HS-5 (cell line): ENCODE measurements at regions not wholly inside any gene's neighbourhood (a gene's known extent, or its start where the extent isn't known, plus 50 kb on each side); places are given as distances from the start of the nearest gene placed in this dataset.
"Not testable (repeated sequence)": the region's sequence is repeated elsewhere in the genome, so short reads cannot be mapped to it uniquely, and the experiment has no call there.

Source experiments
- DNase-seq: peaks from one replicate; pipeline ENCODE4 v3.0.0-alpha.2; 2012; ENCODE audit warnings: low read depth

DNA sequence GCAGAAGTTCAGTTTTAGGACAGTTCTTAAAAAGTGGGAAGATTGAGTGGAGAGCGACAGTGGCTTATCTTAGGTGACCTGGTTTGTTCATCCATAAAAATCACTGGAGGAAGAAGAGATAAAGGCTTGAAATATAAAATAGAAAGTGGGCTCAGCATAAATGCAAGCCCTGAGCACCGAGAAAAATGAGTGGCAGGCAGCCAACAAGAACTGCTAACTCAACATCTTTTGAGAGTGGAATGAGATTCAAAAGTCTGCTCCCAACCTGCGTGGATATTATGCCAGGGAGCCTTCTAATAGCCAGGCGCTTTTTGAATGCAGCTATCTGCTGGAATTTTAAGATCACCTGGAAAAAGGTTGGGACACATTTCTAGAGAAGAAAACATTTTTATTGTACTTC lies 666.5 kb downstream of the FLRT2 start:
- DNase-seq: no peak

- DNase-seq: no peak
These were observed 663.8 kb downstream of the FLRT2 start for GRCh38 chr14:86193756-86194155.

GRCh38 chr14:86179980-86180379 lies 650.0 kb downstream of the FLRT2 start:
- no peak for DNase-seq

DNA sequence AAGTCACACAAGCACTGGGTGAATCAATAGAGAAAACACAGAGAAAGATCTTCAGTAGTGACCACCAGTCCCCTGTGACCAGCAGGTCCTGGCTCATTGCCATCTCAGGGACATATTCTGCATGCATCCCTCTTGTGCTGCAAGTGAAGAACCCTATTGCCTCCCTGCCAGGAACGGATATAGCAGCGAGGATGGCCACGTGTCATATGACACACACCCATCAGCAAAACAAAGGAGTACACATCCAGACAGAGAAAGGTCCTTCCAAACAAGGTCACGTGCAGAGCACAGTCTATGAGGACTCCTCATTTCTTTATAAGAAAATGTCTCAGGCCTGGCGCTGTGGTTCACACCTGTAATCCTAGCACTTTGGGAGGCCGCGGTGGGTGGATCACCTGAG lies 638.4 kb downstream of the FLRT2 start:
- DNase-seq: no peak

DNA sequence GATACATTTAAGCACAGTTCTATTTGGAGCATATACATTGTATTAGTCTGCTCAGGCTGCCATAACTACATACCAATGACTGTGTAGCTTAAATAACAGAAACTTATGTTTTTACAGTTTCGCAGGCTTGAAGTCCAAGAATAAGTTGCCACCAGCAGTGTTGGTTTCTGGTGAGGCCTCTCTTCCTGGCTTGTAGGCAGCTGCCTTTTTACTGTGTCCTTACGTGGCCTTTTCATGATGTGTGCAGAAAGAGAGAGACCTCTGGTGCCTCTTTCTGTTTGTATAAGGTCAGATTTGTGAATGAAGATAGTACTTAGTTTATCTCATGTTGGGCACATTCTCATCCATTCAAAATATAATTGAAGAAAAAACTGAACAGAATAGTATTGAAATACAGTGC lies 636.6 kb downstream of the FLRT2 start:
- DNase-seq: no peak

- no peak for DNase-seq
These were observed 623.5 kb downstream of the FLRT2 start for GRCh38 chr14:86153480-86153879.

DNA sequence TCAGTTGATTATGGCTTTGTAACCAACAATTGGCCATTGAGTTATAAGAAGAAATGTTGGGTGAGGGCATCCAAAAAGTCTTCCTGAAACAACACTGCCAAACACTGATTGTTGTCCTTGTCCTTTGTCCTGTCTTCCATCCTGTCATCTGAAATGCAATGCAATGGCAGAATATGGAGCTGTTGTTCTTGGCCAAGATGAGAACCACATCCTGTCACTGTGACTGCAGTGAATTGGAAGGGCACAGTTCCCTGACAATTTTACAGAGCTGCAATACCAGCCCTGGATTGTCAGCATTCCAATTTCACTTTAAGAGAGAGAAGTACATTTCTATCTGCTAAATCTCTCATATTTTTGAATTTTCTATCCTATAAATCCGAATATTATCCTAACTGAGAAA lies 613.3 kb downstream of the FLRT2 start:
- DNase-seq: no peak

- no peak for DNase-seq
These were observed 612.0 kb downstream of the FLRT2 start for GRCh38 chr14:86141966-86142365.

- no peak for DNase-seq
These were observed 599.5 kb downstream of the FLRT2 start for GRCh38 chr14:86129426-86129825.

DNA sequence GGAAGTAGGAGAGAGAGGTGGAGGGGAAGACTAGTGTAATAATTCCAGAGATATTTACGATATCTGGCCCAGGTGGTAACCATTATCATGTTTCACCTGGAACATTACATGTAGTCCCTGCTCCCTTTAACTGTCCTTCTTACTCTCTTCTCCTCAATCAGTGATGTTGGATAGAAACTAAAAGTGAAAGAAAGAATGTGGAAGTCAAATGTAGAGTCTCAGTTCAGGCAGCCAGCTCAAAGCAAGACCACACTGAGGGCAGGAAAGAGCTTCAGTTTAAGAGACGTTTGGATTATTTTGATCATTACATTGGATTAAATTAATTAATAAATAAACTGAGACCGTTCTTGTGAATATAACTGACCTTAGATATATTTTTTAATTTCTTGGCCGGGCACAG lies 594.4 kb downstream of the FLRT2 start:
- no peak for DNase-seq

DNA sequence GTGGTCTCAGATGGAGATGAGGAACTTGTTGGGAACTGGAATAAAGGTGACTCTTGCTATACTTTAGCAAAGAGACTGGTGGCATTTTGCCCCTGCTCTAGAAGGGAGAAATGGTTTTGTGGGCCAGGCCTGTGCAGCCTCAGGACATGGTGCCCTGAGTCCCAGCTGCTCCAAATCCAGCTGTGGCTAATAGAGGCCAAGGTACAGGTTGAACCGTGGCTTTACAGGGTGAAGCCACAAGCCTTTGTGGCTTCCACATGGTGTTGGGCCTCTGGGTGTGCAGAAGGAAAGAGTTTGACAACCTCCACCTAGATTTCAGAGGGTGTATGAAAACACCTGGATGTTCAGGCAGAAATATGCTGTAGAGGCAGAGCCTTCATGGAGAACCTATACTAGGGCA lies 586.0 kb downstream of the FLRT2 start:
- DNase-seq: no peak

DNA sequence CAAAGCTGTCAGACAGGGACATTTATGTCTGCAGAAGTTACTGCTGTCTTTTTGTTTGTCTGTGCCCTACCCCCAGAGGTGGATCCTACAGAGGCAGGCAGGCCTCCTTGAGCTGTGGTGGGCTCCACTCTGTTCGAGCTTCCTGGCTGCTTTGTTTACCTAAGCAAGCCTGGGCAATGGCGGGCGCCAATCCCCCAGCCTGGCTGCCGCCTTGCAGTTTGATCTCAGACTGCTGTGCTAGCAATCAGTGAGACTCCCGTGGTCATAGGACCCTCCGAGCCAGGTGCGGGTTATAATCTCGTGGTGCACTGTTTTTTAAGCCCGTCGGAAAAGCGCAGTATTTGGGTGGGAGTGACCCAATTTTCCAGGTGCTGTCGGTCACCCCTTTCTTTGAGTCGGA lies 580.9 kb downstream of the FLRT2 start:
- DNase-seq: not testable (repeated sequence)

DNA sequence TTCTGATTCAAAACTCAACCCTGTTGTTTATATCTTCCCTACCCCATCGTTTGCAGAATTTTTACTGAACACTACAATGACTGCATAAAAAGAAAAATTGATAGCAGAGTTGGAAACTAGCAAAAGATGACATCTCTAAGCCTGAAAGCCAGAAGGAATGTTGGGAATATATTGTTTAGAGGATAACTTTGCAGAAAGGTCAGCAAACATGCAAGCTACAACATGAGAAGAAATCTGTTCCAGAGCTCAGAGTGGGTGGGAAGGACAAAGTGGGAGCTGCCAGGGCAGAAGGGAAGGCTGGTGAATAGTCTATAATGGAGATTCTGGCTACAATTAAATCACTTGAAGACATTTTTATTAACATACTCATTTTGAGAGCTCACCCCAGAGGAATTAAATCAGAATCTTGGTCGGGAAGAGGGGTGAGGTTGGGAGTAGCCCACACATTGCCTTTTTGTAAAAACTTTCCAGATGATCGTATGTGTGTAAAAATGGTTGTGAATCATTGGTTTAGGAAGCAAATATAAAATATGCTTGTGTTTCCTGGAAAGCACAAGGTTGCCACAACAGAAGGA lies 574.8 kb downstream of the FLRT2 start:
- DNase-seq: no peak

DNA sequence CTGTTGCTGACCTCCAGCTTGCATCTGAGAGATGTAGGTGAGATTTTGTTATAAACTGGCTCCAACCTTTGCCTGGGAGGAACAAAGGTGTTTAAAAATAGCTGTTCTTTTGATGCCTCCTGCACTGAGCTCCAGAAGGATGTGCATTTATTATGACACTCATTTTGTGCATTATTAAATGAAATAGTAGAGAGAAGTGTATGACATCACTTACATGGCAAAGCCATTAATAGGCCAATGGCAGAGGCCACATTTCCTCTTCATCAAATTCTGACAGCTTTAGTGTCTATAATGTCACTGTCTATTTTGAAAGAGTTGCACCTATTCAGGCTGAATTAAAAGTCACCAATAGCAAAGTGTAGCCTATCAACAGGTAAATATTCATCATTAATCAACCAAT lies 564.6 kb downstream of the FLRT2 start:
- no peak for DNase-seq

GRCh38 chr14:86091811-86092210 lies 561.9 kb downstream of the FLRT2 start:
- DNase-seq: no peak

DNA sequence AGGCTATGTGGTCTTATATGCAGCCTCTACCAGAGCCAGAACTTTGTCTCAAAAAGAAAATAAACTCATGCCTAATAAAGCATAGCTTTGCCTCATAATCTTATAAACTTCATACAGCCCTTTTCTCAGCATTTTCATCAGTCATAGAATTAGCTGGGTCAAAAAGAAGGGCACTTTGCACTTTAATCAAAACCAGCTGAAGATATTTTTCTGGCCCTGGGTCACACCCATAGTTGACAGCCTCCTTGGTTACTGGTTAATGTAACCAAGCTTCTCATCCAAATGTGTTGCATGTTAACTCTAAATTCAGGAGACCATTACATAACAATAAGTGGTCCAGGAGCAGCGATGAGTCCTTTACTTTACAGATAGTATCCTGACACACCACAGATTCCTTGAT lies 558.2 kb downstream of the FLRT2 start:
- no peak for DNase-seq

GRCh38 chr14:86087377-86087776 lies 557.4 kb downstream of the FLRT2 start:
- no peak for DNase-seq

- DNase-seq: no peak
These were observed 557.0 kb downstream of the FLRT2 start for GRCh38 chr14:86086962-86087361.

DNA sequence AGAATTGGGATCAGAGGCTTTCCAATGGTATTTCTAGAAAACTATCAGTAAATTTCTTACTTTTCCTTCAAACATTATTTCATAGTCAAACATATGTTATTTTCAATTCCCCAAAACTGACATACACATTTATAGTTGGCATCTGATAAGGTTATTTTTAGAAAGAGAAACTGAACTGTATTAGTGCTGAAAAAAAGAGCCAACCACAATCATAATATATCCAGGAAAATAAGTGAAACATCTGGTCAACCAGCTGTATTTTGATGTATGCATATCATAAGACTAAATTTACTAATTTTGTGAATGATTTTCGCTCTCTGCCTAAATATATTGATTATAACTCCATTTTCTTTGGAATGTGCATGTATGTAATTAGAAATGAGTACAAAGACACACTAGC lies 554.2 kb downstream of the FLRT2 start:
- DNase-seq: no peak

DNA sequence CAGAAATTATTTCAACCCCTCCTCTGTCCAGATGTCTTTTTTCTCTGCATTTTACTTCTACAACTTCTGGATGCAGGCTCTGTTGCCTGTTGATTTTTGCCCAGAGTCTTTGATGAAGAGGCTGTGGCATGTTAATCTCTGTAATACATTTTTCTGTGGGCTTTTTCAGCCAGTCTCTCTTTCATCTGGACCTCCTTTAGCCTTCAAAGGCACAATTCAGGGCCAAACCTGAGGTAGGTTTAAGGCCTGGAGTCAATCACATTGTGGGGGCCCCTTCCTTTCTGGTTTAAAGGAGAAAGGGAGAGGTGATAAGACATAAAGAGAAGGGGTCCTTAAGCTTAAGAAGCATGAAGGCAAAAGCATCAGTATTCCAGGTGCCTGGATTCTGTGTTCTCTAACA lies 553.7 kb downstream of the FLRT2 start:
- DNase-seq: no peak

DNA sequence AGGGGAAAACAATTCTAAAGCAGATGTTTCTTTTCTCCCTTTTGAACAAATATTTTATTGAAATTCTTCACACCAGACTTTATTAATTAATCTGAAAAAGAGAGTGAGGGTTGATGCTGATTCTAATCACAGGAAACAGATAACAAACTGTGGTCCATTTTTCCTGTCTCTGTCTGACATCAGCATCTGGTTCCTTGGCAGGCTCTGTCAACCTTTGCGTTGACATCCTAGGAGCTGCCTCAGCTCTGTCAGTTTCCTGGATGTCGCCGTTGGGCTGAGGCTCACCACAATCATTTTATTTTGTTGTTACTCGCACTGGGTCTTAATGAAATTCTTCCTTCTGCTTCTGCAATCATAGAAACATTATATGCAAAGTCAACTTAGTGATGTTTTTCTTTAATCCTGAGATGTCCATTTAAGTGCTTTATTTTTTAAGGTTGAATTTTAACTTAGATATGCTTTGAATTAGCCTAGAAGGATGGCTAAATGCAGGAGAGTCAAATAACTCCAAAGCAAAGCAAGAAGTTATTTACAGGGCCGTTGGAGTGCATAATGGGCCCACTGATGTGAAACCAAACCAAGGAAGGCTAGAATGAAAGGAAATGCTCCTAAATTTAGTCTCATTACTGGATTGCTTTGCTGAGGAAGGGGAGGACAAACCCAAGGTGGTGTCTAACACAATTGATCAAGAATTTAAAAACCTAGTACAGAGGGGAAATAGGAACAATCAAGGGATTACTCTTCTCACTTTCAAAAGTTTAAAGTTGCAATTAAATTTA lies 542.4 kb downstream of the FLRT2 start:
- DNase-seq: no peak

- no peak for DNase-seq
These were observed 536.7 kb downstream of the FLRT2 start for GRCh38 chr14:86066651-86067050.

GRCh38 chr14:86065407-86065806 lies 535.5 kb downstream of the FLRT2 start:
- DNase-seq: no peak

- DNase-seq: not testable (repeated sequence)
These were observed 534.7 kb downstream of the FLRT2 start for GRCh38 chr14:86064595-86064994.
